KMS-11 (cell line): ENCODE measurements at regions not wholly inside any gene's neighbourhood (a gene's known extent, or its start where the extent isn't known, plus 50 kb on each side); places are given as distances from the start of the nearest gene placed in this dataset.

Source experiments
- H2AFZ ChIP-seq: fragments of 200-600 bp; sonication (generic); 2 replicates; pipeline ENCODE4 v1.6.1; 2016; ENCODE audit warnings: antibody characterized with exemption, mixed run types, low read depth
- H3K27ac ChIP-seq: fragments of 200-600 bp; sonication (generic); 2 replicates; pipeline ENCODE4 v1.6.1; 2016; ENCODE audit warnings: mild to moderate bottlenecking, mixed run types
- H3K27me3 ChIP-seq: fragments of 200-600 bp; sonication (generic); 2 replicates; pipeline ENCODE4 v1.6.1; 2017; ENCODE audit warnings: mild to moderate bottlenecking, low read depth, mixed run types, moderate library complexity; ENCODE audit not compliant: insufficient read depth
- H3K36me3 ChIP-seq: fragments of 200-600 bp; sonication (generic); 2 replicates; pipeline ENCODE4 v1.6.1; 2017; ENCODE audit warnings: mild to moderate bottlenecking, mixed run types; ENCODE audit not compliant: insufficient read depth
- H3K4me1 ChIP-seq: fragments of 200-600 bp; sonication (generic); 2 replicates; pipeline ENCODE4 v1.6.1; 2016; ENCODE audit warnings: mild to moderate bottlenecking, low read depth, mixed run types; ENCODE audit not compliant: poor library complexity, severe bottlenecking
- H3K4me2 ChIP-seq: fragments of 200-600 bp; sonication (generic); 2 replicates; pipeline ENCODE4 v1.7.0; 2016; ENCODE audit warnings: mild to moderate bottlenecking, mixed run types
- H3K4me3 ChIP-seq: fragments of 200-600 bp; sonication (generic); IDR thresholded peaks from 2 replicates; pipeline ENCODE4 v1.6.1; 2017; ENCODE audit warnings: low read depth, low read length, mixed read lengths; ENCODE audit not compliant: insufficient read depth
- H3K79me2 ChIP-seq: fragments of 200-600 bp; sonication (generic); 2 replicates; pipeline ENCODE4 v1.6.1; 2016; ENCODE audit warnings: low read depth, mixed run types; ENCODE audit not compliant: insufficient read depth
- H3K9ac ChIP-seq: fragments of 200-600 bp; sonication (generic); 2 replicates; pipeline ENCODE4 v1.6.1; 2016; ENCODE audit warnings: mild to moderate bottlenecking, mixed run types
- H4K20me1 ChIP-seq: fragments of 200-600 bp; sonication (generic); 2 replicates; pipeline ENCODE4 v1.6.1; 2016; ENCODE audit warnings: mild to moderate bottlenecking, mixed run types; ENCODE audit not compliant: insufficient read depth
- CTCF ChIP-seq: fragments of 200-600 bp; sonication (generic); conservative IDR thresholded peaks from 2 replicates; pipeline ENCODE4 v1.6.1; 2017; ENCODE audit warnings: low read depth, mild to moderate bottlenecking, antibody characterized with exemption, low read length, moderate library complexity, mixed read lengths

GRCh38 chr20:55009066-55009465, 533.7 kb downstream of the DOK5 start:
- Histone ChIP-seq H3K79me2 (no peaks in the 10 kb centered on the region), H3K36me3 (no peaks in the 10 kb centered on the region), H4K20me1 (no peaks in the 10 kb centered on the region), H3K27me3 (no peaks in the 10 kb centered on the region), H3K9ac (no peak overlapping the region), H2AFZ (no peak overlapping the region), H3K27ac (no peak overlapping the region), H3K4me1 (no peaks in the 10 kb centered on the region), H3K4me2 (no peak overlapping the region), H3K4me3 (no peak overlapping the region)
- no peak for TF ChIP-seq CTCF

- TF ChIP-seq CTCF: no peak
These were observed 528.7 kb downstream of the DOK5 start for GRCh38 chr20:55004044-55004443.

GRCh38 chr20:54995553-54995952, 520.2 kb downstream of the DOK5 start:
- Histone ChIP-seq H3K79me2 (no peaks in the 10 kb centered on the region), H3K27me3 (no peaks in the 10 kb centered on the region), H3K36me3 (no peaks in the 10 kb centered on the region), H3K4me1 (no peaks in the 10 kb centered on the region), H2AFZ (no peak overlapping the region), H4K20me1 (no peaks in the 10 kb centered on the region), H3K4me2 (no peak overlapping the region), H3K4me3 (no peak overlapping the region), H3K9ac (no peak overlapping the region), H3K27ac (no peak overlapping the region)
- TF ChIP-seq CTCF: no peak

More at GRCh38 chr20:55004044-55004443, 528.7 kb downstream of the DOK5 start:
- no peaks in the 10 kb centered on the region for H4K20me1 ChIP-seq
- no peaks in the 10 kb centered on the region for H3K27me3 ChIP-seq
- no peak overlapping the region for H2AFZ ChIP-seq
- no peak overlapping the region for H3K4me2 ChIP-seq
- H3K4me3 ChIP-seq: no peak overlapping the region
- no peak overlapping the region for H3K9ac ChIP-seq
- H3K27ac ChIP-seq: no peak overlapping the region
- no peaks in the 10 kb centered on the region for H3K79me2 ChIP-seq
- H3K36me3 ChIP-seq: no peaks in the 10 kb centered on the region
- no peaks in the 10 kb centered on the region for H3K4me1 ChIP-seq

GRCh38 chr20:54995011-54995410, 519.6 kb downstream of the DOK5 start:
- no peak overlapping the region for H3K9ac ChIP-seq
- no peak for TF ChIP-seq CTCF
- H3K36me3 ChIP-seq: no peaks in the 10 kb centered on the region
- H2AFZ ChIP-seq: no peak overlapping the region
- H3K79me2 ChIP-seq: no peaks in the 10 kb centered on the region
- H3K4me1 ChIP-seq: no peaks in the 10 kb centered on the region
- H3K4me3 ChIP-seq: no peak overlapping the region
- H3K4me2 ChIP-seq: no peak overlapping the region
- no peaks in the 10 kb centered on the region for H4K20me1 ChIP-seq
- no peaks in the 10 kb centered on the region for H3K27me3 ChIP-seq
- H3K27ac ChIP-seq: no peak overlapping the region
